Loucy (cell line): ENCODE measurements at regions not wholly inside any gene's neighbourhood (a gene's known extent, or its start where the extent isn't known, plus 50 kb on each side); places are given as distances from the start of the nearest gene placed in this dataset.

Experiments used
- H2AFZ ChIP-seq: fragments of 200-600 bp; sonication (generic); 2 replicates; pipeline ENCODE4 v1.6.0; 2016; ENCODE audit warnings: antibody characterized with exemption, mild to moderate bottlenecking, low read length, moderate library complexity
- H3F3A ChIP-seq: fragments of 200-600 bp; 2 replicates; pipeline ENCODE4 v1.6.0; 2016; ENCODE audit warnings: antibody characterized with exemption, low read depth, mild to moderate bottlenecking
- H3K27me3 ChIP-seq: fragments of 200-600 bp; sonication (generic); 2 replicates; pipeline ENCODE4 v1.6.1; 2014; ENCODE audit warnings: low read length, mild to moderate bottlenecking; ENCODE audit not compliant: insufficient read depth, poor library complexity, severe bottlenecking
- H3K36me3 ChIP-seq: fragments of 200-600 bp; sonication (generic); 2 replicates; pipeline ENCODE4 v1.6.1; 2016; ENCODE audit warnings: low read length; ENCODE audit not compliant: insufficient read depth
- H3K4me1 ChIP-seq: fragments of 200-600 bp; sonication (generic); 2 replicates; pipeline ENCODE4 v1.5.1; 2014; ENCODE audit warnings: low read length, mild to moderate bottlenecking; ENCODE audit not compliant: insufficient read depth, poor library complexity, severe bottlenecking
- H3K4me2 ChIP-seq: fragments of 200-600 bp; sonication (generic); 2 replicates; pipeline ENCODE4 v1.6.0; 2014; ENCODE audit warnings: antibody characterized with exemption, low read length, low read depth, mild to moderate bottlenecking; ENCODE audit not compliant: poor library complexity, severe bottlenecking
- H3K4me3 ChIP-seq: fragments of 200-600 bp; sonication (generic); 2 replicates; pipeline ENCODE4 v1.5.1; 2014; ENCODE audit warnings: low read length, mild to moderate bottlenecking, mixed read lengths; ENCODE audit not compliant: poor library complexity, severe bottlenecking
- H3K79me2 ChIP-seq: fragments of 200-600 bp; sonication (generic); 2 replicates; pipeline ENCODE4 v1.6.1; 2014; ENCODE audit warnings: low read length; ENCODE audit not compliant: insufficient read depth
- H3K9ac ChIP-seq: fragments of 200-600 bp; sonication (generic); 2 replicates; pipeline ENCODE4 v1.6.0; 2014; ENCODE audit warnings: mild to moderate bottlenecking, low read depth, low read length, moderate library complexity; ENCODE audit not compliant: poor library complexity, severe bottlenecking
- H3K9me2 ChIP-seq: fragments of 200-600 bp; sonication (generic); replicated peaks from 2 replicates; pipeline ENCODE4 v1.6.1; 2016; ENCODE audit warnings: low read depth, low read length, mixed read lengths
- H3K9me3 ChIP-seq: fragments of 200-600 bp; sonication (generic); 2 replicates; pipeline ENCODE4 v1.6.1; 2014; ENCODE audit warnings: mild to moderate bottlenecking, antibody characterized with exemption, low read length, low read depth; ENCODE audit not compliant: insufficient read depth
- H4K20me1 ChIP-seq: fragments of 200-600 bp; sonication (generic); 2 replicates; pipeline ENCODE4 v1.6.0; 2014; ENCODE audit warnings: antibody characterized with exemption, low read length, mild to moderate bottlenecking; ENCODE audit not compliant: insufficient read depth, poor library complexity, severe bottlenecking
- EZH2phosphoT487 ChIP-seq: fragments of 200-600 bp; IDR thresholded peaks from 2 replicates; pipeline ENCODE4 v1.6.1; 2018; ENCODE audit warnings: antibody characterized with exemption, mild to moderate bottlenecking, moderate library complexity, borderline replicate concordance
- TF ChIP-seq, protein P1 (sequence below): fragments of 200-600 bp; sonication (generic); conservative IDR thresholded peaks from 2 replicates; pipeline ENCODE4 v1.5.1; 2014; ENCODE audit warnings: mild to moderate bottlenecking, antibody characterized with exemption, low read length

DNA sequence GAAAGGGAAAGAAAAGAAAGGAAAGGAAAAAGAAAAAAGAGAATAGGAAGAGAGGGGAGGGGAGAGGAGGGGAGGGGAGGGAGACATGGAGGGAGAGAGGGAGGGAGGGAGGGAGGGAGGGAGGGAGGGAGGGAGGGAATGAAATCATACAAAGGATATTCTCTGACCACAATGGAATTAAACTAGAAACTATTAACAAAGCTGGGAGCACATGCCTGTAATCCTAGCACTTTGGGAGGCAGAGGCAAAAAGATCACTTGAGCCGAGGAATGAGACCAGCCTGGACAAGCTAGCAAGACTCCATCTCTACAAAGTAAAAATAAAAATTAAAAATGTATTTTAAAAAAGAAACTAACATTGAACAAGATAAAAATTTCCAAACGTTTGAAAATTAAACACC, 62.8 kb downstream of the ILRUN start:
- Histone ChIP-seq H3K79me2 (no peaks in the 10 kb centered on the region), H3K9ac (no peak overlapping the region), H3K4me1 (no peaks in the 10 kb centered on the region), H3F3A (no peaks in the 10 kb centered on the region), H3K4me2 (no peak overlapping the region), H2AFZ (no peak overlapping the region), H3K27me3 (no peaks in the 10 kb centered on the region), H3K9me3 (no peaks in the 10 kb centered on the region), H3K4me3 (no peak overlapping the region), H3K36me3 (peaks cover 21% of the 10 kb centered on the region; the same call in 1 of the 2 replicates), H3K9me2 (no peaks in the 10 kb centered on the region), H4K20me1 (no peaks in the 10 kb centered on the region)
- TF ChIP-seq EZH2phosphoT487 = no peak

DNA sequence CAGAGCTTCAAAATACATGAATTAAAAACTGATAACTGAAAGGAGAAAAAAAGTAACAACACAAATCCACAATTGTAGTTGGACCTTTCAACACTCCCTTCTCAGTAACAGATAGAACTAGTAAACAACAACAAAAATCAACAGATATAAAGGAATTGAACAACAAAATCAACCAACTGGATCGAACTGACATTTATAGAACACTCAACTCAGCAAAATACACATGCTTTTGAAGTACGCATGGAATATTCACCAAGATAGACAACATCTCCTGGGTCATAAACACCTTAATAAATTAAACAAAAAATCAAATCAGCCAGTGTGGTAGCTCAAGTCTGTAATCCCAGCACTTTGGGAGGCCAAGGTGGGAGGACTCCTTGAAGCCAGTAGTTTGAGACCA, 63.3 kb downstream of the ILRUN start:
- H3K9ac ChIP-seq = no peak overlapping the region
- no peaks in the 10 kb centered on the region for H3K27me3 ChIP-seq
- H3K79me2 ChIP-seq = no peaks in the 10 kb centered on the region
- H3K4me1 ChIP-seq = no peaks in the 10 kb centered on the region
- H3K4me2 ChIP-seq = no peak overlapping the region
- H3K9me2 ChIP-seq = no peaks in the 10 kb centered on the region
- no peak overlapping the region for H3K4me3 ChIP-seq
- H3F3A ChIP-seq = no peaks in the 10 kb centered on the region
- H3K9me3 ChIP-seq = no peaks in the 10 kb centered on the region
- no peak overlapping the region for H2AFZ ChIP-seq
- no peaks in the 10 kb centered on the region for H4K20me1 ChIP-seq
- TF ChIP-seq, protein P1, sequence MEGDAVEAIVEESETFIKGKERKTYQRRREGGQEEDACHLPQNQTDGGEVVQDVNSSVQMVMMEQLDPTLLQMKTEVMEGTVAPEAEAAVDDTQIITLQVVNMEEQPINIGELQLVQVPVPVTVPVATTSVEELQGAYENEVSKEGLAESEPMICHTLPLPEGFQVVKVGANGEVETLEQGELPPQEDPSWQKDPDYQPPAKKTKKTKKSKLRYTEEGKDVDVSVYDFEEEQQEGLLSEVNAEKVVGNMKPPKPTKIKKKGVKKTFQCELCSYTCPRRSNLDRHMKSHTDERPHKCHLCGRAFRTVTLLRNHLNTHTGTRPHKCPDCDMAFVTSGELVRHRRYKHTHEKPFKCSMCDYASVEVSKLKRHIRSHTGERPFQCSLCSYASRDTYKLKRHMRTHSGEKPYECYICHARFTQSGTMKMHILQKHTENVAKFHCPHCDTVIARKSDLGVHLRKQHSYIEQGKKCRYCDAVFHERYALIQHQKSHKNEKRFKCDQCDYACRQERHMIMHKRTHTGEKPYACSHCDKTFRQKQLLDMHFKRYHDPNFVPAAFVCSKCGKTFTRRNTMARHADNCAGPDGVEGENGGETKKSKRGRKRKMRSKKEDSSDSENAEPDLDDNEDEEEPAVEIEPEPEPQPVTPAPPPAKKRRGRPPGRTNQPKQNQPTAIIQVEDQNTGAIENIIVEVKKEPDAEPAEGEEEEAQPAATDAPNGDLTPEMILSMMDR = no peak
- no peak for TF ChIP-seq EZH2phosphoT487
- H3K36me3 ChIP-seq = peaks cover 18% of the 10 kb centered on the region; the same call in 1 of the 2 replicates

DNA sequence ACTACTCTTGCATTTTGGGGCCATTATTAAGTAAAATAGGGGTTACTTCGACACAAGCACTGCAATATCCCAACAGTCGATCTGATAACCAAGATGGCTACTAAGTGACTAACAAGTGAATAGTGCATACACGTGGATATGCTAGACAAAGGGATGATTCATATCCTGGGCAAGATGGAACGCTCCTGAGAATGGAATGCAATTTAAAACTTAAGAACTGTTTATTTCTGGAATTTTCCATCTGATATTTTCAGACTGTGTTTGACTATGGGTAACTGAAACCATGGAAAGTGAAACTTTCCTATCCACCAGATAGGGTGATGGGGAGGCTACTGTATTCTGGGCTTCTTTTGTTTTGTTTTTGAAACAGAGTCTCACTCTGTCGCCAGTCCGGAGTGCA, 66.5 kb downstream of the ILRUN start:
- Histone ChIP-seq H3K27me3 (no peaks in the 10 kb centered on the region), H3K9me2 (no peaks in the 10 kb centered on the region), H3K4me2 (no peak overlapping the region), H3K4me3 (no peak overlapping the region), H3K9me3 (no peaks in the 10 kb centered on the region), H3K36me3 (peaks cover 20% of the 10 kb centered on the region; the same call in 1 of the 2 replicates), H3K9ac (no peak overlapping the region), H3K79me2 (no peaks in the 10 kb centered on the region), H4K20me1 (no peaks in the 10 kb centered on the region), H3K4me1 (no peaks in the 10 kb centered on the region), H3F3A (no peaks in the 10 kb centered on the region), H2AFZ (no peak overlapping the region)
- TF ChIP-seq, protein P1 = no peak
- no peak for TF ChIP-seq EZH2phosphoT487

DNA sequence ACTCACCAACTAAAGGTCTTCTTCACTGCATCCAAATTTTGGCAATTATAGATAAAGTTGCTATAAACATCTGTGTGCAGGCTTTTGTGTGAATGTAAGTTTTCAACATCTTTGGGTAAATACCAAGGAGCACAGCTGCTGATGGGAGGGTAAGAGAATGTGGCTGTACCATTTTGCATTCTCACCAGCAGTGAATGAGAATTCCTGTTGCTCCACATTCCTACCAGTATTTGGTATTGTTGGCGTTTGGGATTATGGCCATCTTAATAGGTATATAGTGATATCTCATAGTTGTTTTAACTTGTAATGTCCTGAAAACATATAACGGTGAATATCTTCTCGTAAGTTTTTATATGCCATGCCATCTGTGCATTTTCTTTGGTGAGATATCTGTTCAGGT, 69.3 kb downstream of the ILRUN start:
- Histone ChIP-seq H3K4me2 (no peak overlapping the region), H3F3A (no peaks in the 10 kb centered on the region), H3K4me1 (no peaks in the 10 kb centered on the region), H3K9me3 (no peaks in the 10 kb centered on the region), H2AFZ (no peak overlapping the region), H3K9me2 (no peaks in the 10 kb centered on the region), H4K20me1 (no peaks in the 10 kb centered on the region), H3K36me3 (peaks cover 20% of the 10 kb centered on the region; the same call in 1 of the 2 replicates), H3K9ac (no peak overlapping the region), H3K27me3 (no peaks in the 10 kb centered on the region), H3K4me3 (no peak overlapping the region), H3K79me2 (no peaks in the 10 kb centered on the region)
- no peak for TF ChIP-seq EZH2phosphoT487
- TF ChIP-seq, protein P1 = no peak
